ENCODE measurements at regions not wholly inside any gene's neighbourhood (a gene's known extent, or its start where the extent isn't known, plus 50 kb on each side); places are given as distances from the start of the nearest gene placed in this dataset.
A peak's percentile ranks its signal among the peaks of the same experiment; 100 is the strongest.

DNA sequence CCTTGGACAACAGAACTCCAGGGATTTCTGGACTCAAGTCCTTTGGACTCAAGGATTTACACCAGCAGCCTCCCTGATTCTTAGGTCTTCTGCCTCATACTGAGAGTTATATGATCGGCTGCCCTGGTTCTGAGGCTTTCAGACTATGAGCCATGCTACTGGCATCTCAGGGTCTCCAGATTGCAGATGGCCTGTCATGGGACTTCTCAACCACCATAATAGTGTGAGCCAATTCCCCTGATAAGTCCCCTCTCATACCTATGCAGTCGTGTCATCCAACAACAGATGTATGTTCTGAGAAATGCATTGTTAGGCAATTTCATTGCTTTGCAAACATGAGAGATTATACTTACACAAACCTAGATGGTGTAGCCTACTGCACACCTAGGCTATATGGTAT is 61.4 kb upstream of the MSTN start:
- no peak for DNase-seq
- TF ChIP-seq, protein P1, sequence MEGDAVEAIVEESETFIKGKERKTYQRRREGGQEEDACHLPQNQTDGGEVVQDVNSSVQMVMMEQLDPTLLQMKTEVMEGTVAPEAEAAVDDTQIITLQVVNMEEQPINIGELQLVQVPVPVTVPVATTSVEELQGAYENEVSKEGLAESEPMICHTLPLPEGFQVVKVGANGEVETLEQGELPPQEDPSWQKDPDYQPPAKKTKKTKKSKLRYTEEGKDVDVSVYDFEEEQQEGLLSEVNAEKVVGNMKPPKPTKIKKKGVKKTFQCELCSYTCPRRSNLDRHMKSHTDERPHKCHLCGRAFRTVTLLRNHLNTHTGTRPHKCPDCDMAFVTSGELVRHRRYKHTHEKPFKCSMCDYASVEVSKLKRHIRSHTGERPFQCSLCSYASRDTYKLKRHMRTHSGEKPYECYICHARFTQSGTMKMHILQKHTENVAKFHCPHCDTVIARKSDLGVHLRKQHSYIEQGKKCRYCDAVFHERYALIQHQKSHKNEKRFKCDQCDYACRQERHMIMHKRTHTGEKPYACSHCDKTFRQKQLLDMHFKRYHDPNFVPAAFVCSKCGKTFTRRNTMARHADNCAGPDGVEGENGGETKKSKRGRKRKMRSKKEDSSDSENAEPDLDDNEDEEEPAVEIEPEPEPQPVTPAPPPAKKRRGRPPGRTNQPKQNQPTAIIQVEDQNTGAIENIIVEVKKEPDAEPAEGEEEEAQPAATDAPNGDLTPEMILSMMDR (IDR thresholded peaks at IDR 0.05): no peak
- H3K4me1 ChIP-seq: no peaks in the 10 kb centered on the region
- intact Hi-C loops (cut with DNase I): no loop called here
- no peaks in the 10 kb centered on the region for H3K36me3 ChIP-seq
- H3K4me3 ChIP-seq: no peak overlapping the region
- no peak for ATAC-seq
- no peaks in the 10 kb centered on the region for H3K27me3 ChIP-seq
- no peaks in the 10 kb centered on the region for H3K9me3 ChIP-seq
- H3K27ac ChIP-seq: no peak overlapping the region

DNA sequence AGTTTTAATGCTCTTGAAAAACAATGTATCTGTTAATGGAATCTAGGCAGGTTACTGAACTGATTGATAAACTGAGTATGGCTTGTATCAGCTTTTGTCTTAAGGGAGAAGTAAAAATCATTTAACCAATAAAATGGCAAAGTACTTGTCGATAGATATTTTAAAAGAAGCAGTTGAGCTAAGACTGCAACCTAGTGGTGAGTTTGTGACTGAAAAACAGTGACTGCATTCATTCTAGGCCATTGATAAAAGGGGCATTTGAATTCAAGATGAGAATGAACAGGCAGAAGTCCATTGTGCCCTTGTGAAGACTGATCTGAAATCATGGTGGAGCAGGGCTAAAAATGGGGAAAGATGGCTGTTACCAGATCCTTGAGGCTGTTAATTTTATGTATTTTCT is 59.4 kb upstream of the MSTN start:
- TF ChIP-seq, protein P1 (IDR thresholded peaks at IDR 0.05): peak; percentile 34
- no peaks in the 10 kb centered on the region for H3K36me3 ChIP-seq
- no peaks in the 10 kb centered on the region for H3K27me3 ChIP-seq
- intact Hi-C loops (cut with DNase I): no loop called here
- H3K4me1 ChIP-seq: no peaks in the 10 kb centered on the region
- DNase-seq (no peak), ATAC-seq (no peak)
- H3K27ac ChIP-seq: no peak overlapping the region
- H3K9me3 ChIP-seq: no peaks in the 10 kb centered on the region
- no peak overlapping the region for H3K4me3 ChIP-seq

DNA sequence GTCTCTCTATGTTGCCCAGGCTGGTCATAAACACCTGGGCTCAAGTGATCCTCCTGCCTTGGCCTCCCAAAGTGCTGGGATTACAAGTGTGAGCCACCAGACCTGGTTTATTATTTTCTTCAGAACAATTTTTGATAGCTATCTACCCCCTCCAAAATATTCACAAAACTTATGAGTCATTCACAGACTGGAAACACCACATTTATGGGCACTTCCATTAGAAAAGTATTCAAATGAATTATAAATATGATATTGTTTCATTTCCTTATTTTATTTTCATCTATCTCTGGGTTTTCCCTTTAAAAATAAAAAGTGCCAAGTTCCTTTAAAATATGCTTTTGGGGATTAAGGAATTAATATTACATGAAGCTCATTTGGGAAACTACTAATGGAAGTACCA is 58.8 kb upstream of the MSTN start:
- DNase-seq (no peak), ATAC-seq (no peak)
- intact Hi-C loops (cut with DNase I): no loop called here
- Histone ChIP-seq H3K27me3 (no peaks in the 10 kb centered on the region), H3K9me3 (no peaks in the 10 kb centered on the region), H3K4me1 (no peaks in the 10 kb centered on the region), H3K27ac (no peak overlapping the region), H3K4me3 (no peak overlapping the region), H3K36me3 (no peaks in the 10 kb centered on the region)
- TF ChIP-seq, protein P1 (IDR thresholded peaks at IDR 0.05): no peak

DNA sequence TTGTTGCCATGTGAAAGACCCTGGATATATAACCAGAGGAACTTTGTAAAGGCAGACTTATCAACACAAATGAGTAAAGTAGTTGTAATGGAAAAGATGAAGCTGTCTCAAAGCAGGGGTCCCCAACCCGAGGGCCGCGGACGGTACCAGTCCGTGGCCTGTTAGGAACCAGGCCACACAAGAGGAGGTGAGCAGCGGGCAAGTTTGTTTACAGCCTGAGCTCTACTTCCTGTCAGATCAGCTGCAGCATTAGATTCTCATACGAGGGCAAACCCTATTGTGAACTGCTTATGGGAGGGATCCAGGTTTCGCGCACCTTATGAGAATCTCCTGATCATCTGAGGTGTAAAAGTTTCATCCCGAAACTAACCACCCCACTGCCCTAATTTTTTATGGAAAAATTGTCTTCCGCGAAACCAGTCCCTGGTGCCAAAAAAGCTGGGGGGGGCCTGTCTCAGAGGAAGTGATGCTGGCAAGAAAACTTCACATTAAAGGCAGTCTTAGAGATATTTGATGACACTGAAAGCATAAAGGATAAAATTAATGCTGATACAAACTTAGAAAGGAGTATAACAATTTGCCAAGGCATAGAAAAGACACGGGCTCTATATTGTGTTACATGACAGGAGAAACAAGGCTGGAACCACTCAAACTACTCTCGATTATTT is 57.5 kb upstream of the MSTN start:
- ATAC-seq (no peak), DNase-seq (no peak)
- Histone ChIP-seq H3K4me1 (no peaks in the 10 kb centered on the region), H3K36me3 (no peaks in the 10 kb centered on the region), H3K27me3 (no peaks in the 10 kb centered on the region), H3K4me3 (peak overlapping the region; percentile 36), H3K9me3 (no peaks in the 10 kb centered on the region), H3K27ac (no peak overlapping the region)
- intact Hi-C loops (cut with DNase I): no loop called here
- TF ChIP-seq, protein P1 (IDR thresholded peaks at IDR 0.05): no peak

DNA sequence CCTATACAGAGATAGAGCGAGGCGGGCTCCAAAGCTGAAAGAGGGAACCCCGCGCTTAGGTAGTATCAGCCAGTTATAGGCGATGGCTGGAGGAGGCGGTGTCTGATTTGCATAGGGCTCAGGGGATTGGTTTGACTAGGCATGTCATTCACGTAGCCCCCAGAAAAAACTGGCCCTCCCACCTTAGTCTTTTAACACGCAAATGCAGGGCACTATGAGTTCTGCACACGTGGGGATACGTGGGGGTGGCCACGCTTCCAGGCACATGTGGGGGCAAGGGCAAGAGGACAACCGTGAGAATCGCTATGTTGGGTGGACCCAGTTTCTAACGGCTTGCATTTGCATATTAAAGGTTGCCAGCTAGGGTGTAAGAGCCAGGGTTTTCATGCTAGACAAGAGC is 56.7 kb upstream of the MSTN start:
- no peaks in the 10 kb centered on the region for H3K4me1 ChIP-seq
- TF ChIP-seq, protein P1 (IDR thresholded peaks at IDR 0.05): no peak
- no peaks in the 10 kb centered on the region for H3K9me3 ChIP-seq
- ATAC-seq (peak; percentile 77), DNase-seq (no peak)
- H3K4me3 ChIP-seq: peak overlapping the region; percentile 36
- intact Hi-C loops (cut with DNase I): no loop called here
- no peaks in the 10 kb centered on the region for H3K36me3 ChIP-seq
- H3K27ac ChIP-seq: no peak overlapping the region
- H3K27me3 ChIP-seq: no peaks in the 10 kb centered on the region

DNA sequence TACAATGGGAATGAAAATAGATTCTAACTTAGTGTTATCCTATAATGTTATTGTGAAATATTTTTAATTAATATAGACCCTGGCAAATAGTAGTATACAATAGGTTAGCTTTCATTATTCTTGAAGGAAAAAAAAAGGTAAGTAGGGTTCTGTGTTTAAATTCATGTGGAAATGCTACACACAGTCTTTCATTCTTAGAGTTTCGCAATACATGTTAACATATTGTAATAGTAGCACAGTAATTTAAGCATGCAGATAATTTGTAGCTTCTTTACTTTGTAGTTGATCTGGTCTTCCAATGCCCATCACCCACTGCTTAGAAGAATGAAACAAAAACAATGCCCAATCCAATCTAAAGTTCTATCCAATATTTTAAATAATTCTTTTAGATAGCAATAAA is 54.8 kb upstream of the MSTN start:
- Histone ChIP-seq H3K9me3 (no peaks in the 10 kb centered on the region), H3K4me3 (no peak overlapping the region), H3K27me3 (no peaks in the 10 kb centered on the region), H3K36me3 (no peaks in the 10 kb centered on the region), H3K4me1 (no peaks in the 10 kb centered on the region), H3K27ac (no peak overlapping the region)
- TF ChIP-seq, protein P1 (IDR thresholded peaks at IDR 0.05): no peak
- ATAC-seq (no peak), DNase-seq (no peak)
- intact Hi-C loops (cut with DNase I): no loop called here

Data from upper lobe of right lung (tissue), 1 donor.